H1 (cell line): ENCODE measurements at regions not wholly inside any gene's neighbourhood (a gene's known extent, or its start where the extent isn't known, plus 50 kb on each side); places are given as distances from the start of the nearest gene placed in this dataset.

ENCODE experiments used
- CTCF ChIA-PET: fragments of 300-600 bp; sonication (Branson Sonifier 250); formaldehyde crosslinking; loops from one replicate; lab custom pipeline; 2021; ENCODE audit not compliant: partially characterized antibody; lab: Charles Lee
- POLR2A ChIA-PET: fragments of 300-600 bp; sonication (Branson Sonifier 250); formaldehyde crosslinking; loops from one replicate; lab custom pipeline; 2021; ENCODE audit warnings: inconsistent platforms; ENCODE audit not compliant: partially characterized antibody; lab: Charles Lee
- DNase-seq, 2 experiments: peaks; one replicate each; pipeline versions ENCODE4 v3.0.0 to v3.0.0-alpha.2; 2010 to 2022; ENCODE audit warnings: low spot score in 2 of 2, low read depth in 1 of 2, mixed read lengths in 1 of 2
- FAIRE-seq: peaks from 2 replicates; lab custom pipeline; 2011; peaks lifted over from hg19 to GRCh38; lab: Jason Lieb, UNC
- H2AFZ ChIP-seq: 2 replicates; pipeline ENCODE4 v1.8.1; 2012; ENCODE audit warnings: low read length, inconsistent platforms
- H2AK5ac ChIP-seq: 2 replicates; pipeline ENCODE4 v1.6.1; 2013; ENCODE audit warnings: low read depth, low read length
- H2BK120ac ChIP-seq: replicated peaks from 2 replicates; pipeline ENCODE3; 2013; ENCODE audit warnings: low read depth, low read length, inconsistent platforms
- H2BK12ac ChIP-seq: 2 replicates; pipeline ENCODE4 v1.6.1; 2013; ENCODE audit warnings: low read depth, low read length
- H2BK15ac ChIP-seq: 2 replicates; pipeline ENCODE4 v1.6.1; 2013; ENCODE audit warnings: low read length
- H2BK20ac ChIP-seq: 2 replicates; pipeline ENCODE4 v1.6.1; 2013; ENCODE audit warnings: low read length
- H2BK5ac ChIP-seq: 2 replicates; pipeline ENCODE4 v1.6.1; 2013; ENCODE audit warnings: low read depth, low read length
- H3K14ac ChIP-seq: 2 replicates; pipeline ENCODE4 v1.6.1; 2013; ENCODE audit warnings: inconsistent platforms; ENCODE audit not compliant: insufficient read length
- H3K18ac ChIP-seq: 2 replicates; pipeline ENCODE4 v1.6.1; 2013; ENCODE audit warnings: low read length; ENCODE audit errors: extremely low read depth
- H3K23ac ChIP-seq: 2 replicates; pipeline ENCODE4 v1.6.1; 2013; ENCODE audit warnings: inconsistent platforms; ENCODE audit not compliant: insufficient read length
- H3K23me2 ChIP-seq: 2 replicates; pipeline ENCODE4 v1.6.1; 2013; ENCODE audit warnings: low read depth, low read length
- H3K27ac ChIP-seq: 2 replicates; pipeline ENCODE4 v1.6.1; 2011; ENCODE audit warnings: low read depth, low read length, inconsistent platforms
- H3K27me3 ChIP-seq, 4 experiments: replicated peaks in 1 of 4; 1 replicate in 1 of 4; 2 replicates in 3 of 4; pipeline versions ENCODE4 v1.6.1 to v1.8.1; 2011 to 2013; ENCODE audit warnings: low read length in 3 of 4, mild to moderate bottlenecking in 3 of 4, inconsistent platforms in 2 of 4, mixed read lengths in 2 of 4, moderate library complexity in 1 of 4; ENCODE audit not compliant: control insufficient read depth in 3 of 4, insufficient read depth in 3 of 4; ENCODE audit errors: extremely low read depth in 1 of 4
- H3K36me3 ChIP-seq, 4 experiments: 2 replicates each; pipeline versions ENCODE4 v1.6.1 to v1.8.1; 2011 to 2013; ENCODE audit warnings: mild to moderate bottlenecking in 4 of 4, low read length in 3 of 4, moderate library complexity in 2 of 4, control low read depth in 1 of 4, inconsistent platforms in 1 of 4; ENCODE audit not compliant: insufficient read depth in 4 of 4, control insufficient read depth in 2 of 4
- H3K4ac ChIP-seq: replicated peaks from 2 replicates; pipeline ENCODE3; 2013; ENCODE audit warnings: low read length, low read depth, mixed read lengths, inconsistent platforms; ENCODE audit not compliant: insufficient read length
- H3K4me1 ChIP-seq, 4 experiments: replicated peaks in 1 of 4; 1 replicate in 1 of 4; 2 replicates in 3 of 4; pipeline versions ENCODE4 v1.6.1 to v1.8.1; 2011 to 2013; ENCODE audit warnings: low read length in 3 of 4, inconsistent platforms in 2 of 4, mixed read lengths in 1 of 4; ENCODE audit not compliant: insufficient read depth in 4 of 4, control insufficient read depth in 3 of 4
- H3K4me2 ChIP-seq, 2 experiments: 2 replicates each; pipeline versions ENCODE4 v1.6.1 to v1.8.1; 2011 to 2013; ENCODE audit warnings: low read depth in 2 of 2, low read length in 2 of 2, control low read depth in 1 of 2, inconsistent platforms in 1 of 2, mild to moderate bottlenecking in 1 of 2; ENCODE audit not compliant: insufficient read depth in 1 of 2
- H3K4me3 ChIP-seq, 4 experiments: fragments of 200-600, 300-600 bp in 1 of 4; sonication (generic), shearing (Covaris generic), sonication (Bioruptor Twin) in 1 of 4; 2 replicates each; pipeline versions ENCODE4 v1.5.1 to v1.8.1; 2011 to 2016; ENCODE audit warnings: low read length in 4 of 4, low read depth in 3 of 4, control low read depth in 2 of 4, inconsistent platforms in 2 of 4, mild to moderate bottlenecking in 2 of 4, mixed read lengths in 1 of 4, moderate library complexity in 1 of 4; ENCODE audit not compliant: insufficient read depth in 2 of 4; ENCODE audit errors: extremely low read depth in 1 of 4
- H3K56ac ChIP-seq: replicated peaks from 2 replicates; pipeline ENCODE3; 2013; ENCODE audit warnings: low read depth, mild to moderate bottlenecking, mixed read lengths, low read length, inconsistent platforms; ENCODE audit not compliant: insufficient read length
- H3K79me1 ChIP-seq: 2 replicates; pipeline ENCODE4 v1.6.1; 2013; ENCODE audit warnings: low read depth, low read length, control low read depth
- H3K79me2 ChIP-seq, 2 experiments: 2 replicates each; pipeline versions ENCODE4 v1.6.1 to v1.8.1; 2012 to 2013; ENCODE audit warnings: low read length in 2 of 2, mild to moderate bottlenecking in 2 of 2, inconsistent platforms in 1 of 2; ENCODE audit not compliant: insufficient read depth in 2 of 2, control insufficient read depth in 1 of 2
- H3K9ac ChIP-seq, 4 experiments: replicated peaks in 1 of 4; 1 replicate in 1 of 4; 2 replicates in 3 of 4; pipeline versions ENCODE4 v1.6.1 to v1.8.1; 2011 to 2013; ENCODE audit warnings: low read depth in 3 of 4, low read length in 3 of 4, control low read depth in 2 of 4, mild to moderate bottlenecking in 2 of 4, moderate library complexity in 2 of 4, inconsistent platforms in 1 of 4; ENCODE audit errors: extremely low read depth in 1 of 4
- H3K9me3 ChIP-seq, 2 experiments: 2 replicates each; pipeline versions ENCODE4 v1.6.1 to v1.8.1; 2012 to 2013; ENCODE audit warnings: mild to moderate bottlenecking in 2 of 2, moderate library complexity in 2 of 2, control low read depth in 1 of 2, inconsistent platforms in 1 of 2, low read depth in 1 of 2, low read length in 1 of 2, mixed read lengths in 1 of 2; ENCODE audit not compliant: insufficient read depth in 2 of 2
- H4K20me1 ChIP-seq, 2 experiments: replicated peaks in 1 of 2; 2 replicates each; pipeline versions ENCODE3 to v1.8.1; 2011 to 2013; ENCODE audit warnings: inconsistent platforms in 2 of 2, low read length in 2 of 2, mild to moderate bottlenecking in 1 of 2; ENCODE audit not compliant: insufficient read depth in 2 of 2, control insufficient read depth in 1 of 2
- H4K5ac ChIP-seq: 2 replicates; pipeline ENCODE4 v1.6.1; 2013; ENCODE audit warnings: low read length, low read depth, mixed read lengths, inconsistent platforms; ENCODE audit not compliant: insufficient read length
- H4K8ac ChIP-seq: 2 replicates; pipeline ENCODE4 v1.8.0; 2013; ENCODE audit warnings: mild to moderate bottlenecking, moderate library complexity, low read length, inconsistent platforms; ENCODE audit not compliant: insufficient read depth; ENCODE audit errors: extremely low read depth
- H4K91ac ChIP-seq: replicated peaks from 2 replicates; pipeline ENCODE3; 2013; ENCODE audit warnings: low read length, mixed read lengths, inconsistent platforms; ENCODE audit not compliant: insufficient read length
- CBX5 ChIP-seq: fragments of 300-800, 300-1000 bp; sonication (generic); IDR thresholded peaks from 2 replicates; pipeline ENCODE4 v1.7.1; 2016; ENCODE audit warnings: antibody characterized with exemption, low read length, low read depth
- CREB1 ChIP-seq: IDR thresholded peaks from 2 replicates; pipeline ENCODE4 v1.6.1; 2012; ENCODE audit warnings: inconsistent platforms
- EZH2 ChIP-seq: fragments of 200-600 bp; sonication (generic); IDR thresholded peaks from 2 replicates; pipeline ENCODE4 v1.7.1; 2012; ENCODE audit warnings: low read depth, mild to moderate bottlenecking, moderate library complexity, low read length, inconsistent platforms; ENCODE audit not compliant: severe bottlenecking
- FOSL1 ChIP-seq: IDR thresholded peaks from 2 replicates; pipeline ENCODE4 v1.6.1; 2011; ENCODE audit warnings: mild to moderate bottlenecking, low read depth, low read length, moderate library complexity; ENCODE audit not compliant: insufficient read depth
- HDAC6 ChIP-seq: IDR thresholded peaks from one replicate; pipeline ENCODE4 v1.7.1; 2012; ENCODE audit warnings: low read depth, mild to moderate bottlenecking, inconsistent platforms, low read length, moderate library complexity
- KDM5A ChIP-seq: fragments of 200-600 bp; IDR thresholded peaks from 2 replicates; pipeline ENCODE4 v1.7.1; 2012; ENCODE audit warnings: mild to moderate bottlenecking, low read length, inconsistent platforms, mixed read lengths
- PHF8 ChIP-seq: fragments of 200-600 bp; sonication (generic); conservative IDR thresholded peaks from 2 replicates; pipeline ENCODE4 v1.7.1; 2012; ENCODE audit warnings: low read depth, mild to moderate bottlenecking, inconsistent platforms, low read length, moderate library complexity
- RAD21 ChIP-seq, 2 experiments: IDR thresholded peaks in 1 of 2; conservative IDR thresholded peaks in 1 of 2; 2 replicates each; pipeline ENCODE4 v1.6.1; 2011; ENCODE audit warnings: low read depth in 2 of 2, low read length in 2 of 2, improper control_type of control experiment in 1 of 2, inconsistent platforms in 1 of 2, mild to moderate bottlenecking in 1 of 2, moderate library complexity in 1 of 2
- RXRA ChIP-seq: IDR thresholded peaks from 2 replicates; pipeline ENCODE4 v1.6.1; 2011; ENCODE audit warnings: low read depth, mild to moderate bottlenecking, low read length, moderate library complexity; ENCODE audit not compliant: insufficient read depth
- SRF ChIP-seq: IDR thresholded peaks from 2 replicates; pipeline ENCODE4 v1.6.1; 2011; ENCODE audit warnings: mild to moderate bottlenecking, low read depth, low read length, moderate library complexity
- TBP ChIP-seq: IDR thresholded peaks from 2 replicates; pipeline ENCODE4 v1.6.1; 2011; ENCODE audit warnings: low read depth, low read length, improper control_type of control experiment
- WGBS, 2 experiments: shearing (Covaris generic) in 1 of 2; methylation state at CpG; one replicate each; pipeline versions ENCODE4 v1.1.6 to v1.1.7; 2013 to 2015; ENCODE audit warnings: low lambda C conversion rate in 2 of 2, mixed read lengths in 2 of 2, inconsistent platforms in 1 of 2, low coverage in 1 of 2, missing lambda C conversion rate in 1 of 2; ENCODE audit not compliant: insufficient replicate concordance in 2 of 2, insufficient coverage in 1 of 2, insufficient read length in 1 of 2; ENCODE audit errors: extremely low coverage in 1 of 2, missing lambda C conversion rate in 1 of 2; 5-methylcytosine and 5-hydroxymethylcytosine counted together
- TF ChIP-seq, protein P1 (sequence below): IDR thresholded peaks from 2 replicates; pipeline ENCODE4 v1.6.1; 2011; ENCODE audit warnings: low read depth, mild to moderate bottlenecking, low read length; ENCODE audit not compliant: insufficient read depth
- TF ChIP-seq, protein P2 (sequence below): IDR thresholded peaks from 2 replicates; pipeline ENCODE4 v1.6.1; 2011; ENCODE audit warnings: low read length, improper control_type of control experiment

DNA sequence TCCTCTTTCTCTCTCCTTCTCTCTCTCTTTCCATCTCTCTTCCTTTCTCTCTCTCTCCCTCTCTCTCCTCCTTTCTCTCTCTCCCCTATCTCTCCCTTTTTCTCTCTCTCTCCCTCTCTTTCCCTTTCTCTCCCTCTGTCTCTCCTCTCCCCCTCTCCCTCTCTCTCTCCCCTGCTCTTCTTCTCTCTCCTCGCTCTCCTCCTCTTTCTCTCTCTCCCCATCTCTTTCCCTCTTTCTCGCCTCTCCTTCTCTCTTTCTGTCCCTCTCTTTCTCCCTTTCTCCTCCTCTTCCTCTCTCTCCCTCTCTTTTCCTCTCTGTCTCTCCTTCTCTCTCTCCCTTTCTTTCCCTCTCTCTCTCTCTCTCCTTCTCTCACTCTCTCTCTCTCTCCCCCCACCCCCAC lies 196.6 kb downstream of the UQCRFS1 start:
- no peaks in the 10 kb centered on the region for H3K79me1 ChIP-seq
- no peaks in the 10 kb centered on the region; a peak in 2 of 7 replicates for H3K27me3 ChIP-seq
- DNase-seq (no peak), FAIRE-seq (no peak)
- WGBS, 2 experiments, result 37 to 100% methylated on average over 1 to 2 of the region's 2 CpGs
- no peaks in the 10 kb centered on the region for H3K9me3 ChIP-seq
- H4K5ac ChIP-seq, result no peak overlapping the region
- H3K4me1 ChIP-seq, result peaks cover 0 to 2% (median under 1%) of the 10 kb centered on the region in 4 experiments; a peak in 3 of 7 replicates
- H3K23me2 ChIP-seq, result no peaks in the 10 kb centered on the region; the same call in 1 of the 2 replicates
- no peak overlapping the region for H3K27ac ChIP-seq
- no peaks in the 10 kb centered on the region for H3K79me2 ChIP-seq
- no peak overlapping the region for H4K8ac ChIP-seq
- H2BK5ac ChIP-seq, result no peak overlapping the region
- H2AFZ ChIP-seq, result no peak overlapping the region
- no peak overlapping the region for H3K9ac ChIP-seq
- no peaks in the 10 kb centered on the region for H3K36me3 ChIP-seq
- H2BK20ac ChIP-seq, result no peak overlapping the region
- no peak overlapping the region for H3K4me2 ChIP-seq
- H3K14ac ChIP-seq, result no peak overlapping the region
- H2BK12ac ChIP-seq, result no peak overlapping the region
- ChIA-PET POLR2A (interaction anchor here (0.8 kb wide), 1 partner anchor 49 kb away, joined by 5 read pairs; no protein-coding TSS in a partner anchor), CTCF (no interaction called here)
- no peaks in the 10 kb centered on the region for H4K20me1 ChIP-seq
- no peak overlapping the region for H3K18ac ChIP-seq
- no peak overlapping the region for H3K23ac ChIP-seq
- no peak overlapping the region for H3K4ac ChIP-seq
- H2BK15ac ChIP-seq, result no peak overlapping the region
- no peak overlapping the region for H3K4me3 ChIP-seq
- H4K91ac ChIP-seq, result no peak overlapping the region
- no peak overlapping the region for H2BK120ac ChIP-seq
- H3K56ac ChIP-seq, result no peak overlapping the region
- H2AK5ac ChIP-seq, result no peak overlapping the region
- TF ChIP-seq KDM5A (no peak), EZH2 (no peak), FOSL1 (no peak), SRF (no peak), TBP (no peak), CREB1 (no peak), HDAC6 (no peak), RAD21 (IDR thresholded peaks at IDR 0.05 in 1 of 2, conservative IDR thresholded peaks at IDR 0.05 in 1 of 2; ENCODE audit: low read depth in 2 of 2, low read length in 2 of 2) (no peak), RXRA (no peak), PHF8 (no peak), CBX5 (no peak)
- TF ChIP-seq, protein P1, sequence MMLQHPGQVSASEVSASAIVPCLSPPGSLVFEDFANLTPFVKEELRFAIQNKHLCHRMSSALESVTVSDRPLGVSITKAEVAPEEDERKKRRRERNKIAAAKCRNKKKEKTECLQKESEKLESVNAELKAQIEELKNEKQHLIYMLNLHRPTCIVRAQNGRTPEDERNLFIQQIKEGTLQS, result no peak
- TF ChIP-seq, protein P2, sequence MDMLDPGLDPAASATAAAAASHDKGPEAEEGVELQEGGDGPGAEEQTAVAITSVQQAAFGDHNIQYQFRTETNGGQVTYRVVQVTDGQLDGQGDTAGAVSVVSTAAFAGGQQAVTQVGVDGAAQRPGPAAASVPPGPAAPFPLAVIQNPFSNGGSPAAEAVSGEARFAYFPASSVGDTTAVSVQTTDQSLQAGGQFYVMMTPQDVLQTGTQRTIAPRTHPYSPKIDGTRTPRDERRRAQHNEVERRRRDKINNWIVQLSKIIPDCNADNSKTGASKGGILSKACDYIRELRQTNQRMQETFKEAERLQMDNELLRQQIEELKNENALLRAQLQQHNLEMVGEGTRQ, result no peak
